Skeletal muscle tissue (tissue), 3 donors: ENCODE measurements at regions not wholly inside any gene's neighbourhood (a gene's known extent, or its start where the extent isn't known, plus 50 kb on each side); places are given as distances from the start of the nearest gene placed in this dataset.
"Not testable (repeated sequence)": the region's sequence is repeated elsewhere in the genome, so short reads cannot be mapped to it uniquely, and the experiment has no call there.

Experiments
- H3K27ac ChIP-seq: one replicate; pipeline ENCODE4 v1.7.0; 2013; ENCODE audit warnings: mild to moderate bottlenecking, low read depth, low read length, inconsistent platforms
- H3K27me3 ChIP-seq, 3 donors: one replicate each; pipeline ENCODE4 v1.7.0; 2013; ENCODE audit warnings: low read length in 3 of 3; ENCODE audit not compliant: control insufficient read depth in 3 of 3, insufficient read depth in 3 of 3
- H3K36me3 ChIP-seq, 3 donors: one replicate each; pipeline ENCODE4 v1.7.0; 2013; ENCODE audit warnings: low read length in 3 of 3; ENCODE audit not compliant: control insufficient read depth in 3 of 3, insufficient read depth in 3 of 3
- H3K4me1 ChIP-seq, 3 donors: one replicate each; pipeline ENCODE4 v1.7.0; 2013; ENCODE audit warnings: low read length in 3 of 3, mild to moderate bottlenecking in 3 of 3; ENCODE audit not compliant: control insufficient read depth in 3 of 3, insufficient read depth in 3 of 3
- H3K4me3 ChIP-seq, 3 donors: one replicate each; pipeline ENCODE4 v1.7.0; 2013; ENCODE audit warnings: low read length in 3 of 3
- H3K9ac ChIP-seq, 3 donors: one replicate each; pipeline ENCODE4 v1.7.0; 2013; ENCODE audit warnings: low read length in 3 of 3, mild to moderate bottlenecking in 3 of 3, moderate library complexity in 2 of 3, low read depth in 1 of 3
- H3K9me3 ChIP-seq, 3 donors: one replicate each; pipeline ENCODE4 v1.7.0; 2013; ENCODE audit warnings: low read length in 3 of 3; ENCODE audit not compliant: control insufficient read depth in 3 of 3
- donor health status: Osteomylitis.

GRCh38 chr12:124706363-124706762, 139.0 kb upstream of the NCOR2 start:
- Histone ChIP-seq H3K27me3 (no peaks in the 10 kb centered on the region), H3K9ac (no peak overlapping the region), H3K9me3 (peaks cover 0 to 5% (median 5%) of the 10 kb centered on the region in 3 donors), H3K4me1 (peaks cover under 1 to 5% (median 1%) of the 10 kb centered on the region in 3 donors), H3K4me3 (no peak overlapping the region), H3K36me3 (no peaks in the 10 kb centered on the region), H3K27ac (no peak overlapping the region)

DNA sequence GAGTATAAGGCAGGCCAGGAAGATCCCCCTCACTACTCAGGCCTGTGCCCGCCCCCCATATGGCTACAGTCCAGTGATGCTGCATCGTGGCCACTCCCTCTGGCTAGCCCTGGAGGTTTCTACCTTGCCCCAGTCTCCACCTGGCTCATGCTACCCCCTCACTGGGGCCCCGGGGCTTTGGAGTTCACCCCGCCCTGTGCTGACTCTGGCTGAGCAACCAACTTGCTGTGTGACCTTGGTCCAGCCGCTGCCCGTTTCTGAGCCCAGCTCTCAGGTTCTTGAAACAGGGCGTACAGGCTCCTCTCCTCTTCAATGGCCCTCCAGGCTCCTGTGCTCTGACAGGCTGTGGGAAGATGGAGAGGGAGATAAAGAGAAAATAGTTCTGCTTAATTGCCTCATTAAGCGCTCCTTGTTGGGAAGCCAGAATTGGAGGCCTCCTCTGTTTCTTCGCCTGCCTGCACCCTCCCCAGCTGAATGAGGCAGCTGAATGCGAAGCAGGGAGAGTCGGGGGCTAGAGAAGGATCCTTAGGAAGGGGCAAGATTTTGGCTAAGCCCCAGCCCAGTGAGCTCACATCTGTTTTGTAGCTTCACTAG, 138.2 kb upstream of the NCOR2 start:
- Histone ChIP-seq H3K4me1 (peaks cover 7 to 12% (median 9%) of the 10 kb centered on the region in 3 donors), H3K4me3 (no peak overlapping the region), H3K27me3 (no peaks in the 10 kb centered on the region), H3K9me3 (peaks cover 0 to 5% (median 5%) of the 10 kb centered on the region in 3 donors), H3K36me3 (no peaks in the 10 kb centered on the region), H3K27ac (no peak overlapping the region), H3K9ac (no peak overlapping the region)

- Histone ChIP-seq H3K4me3 (no peak overlapping the region), H3K27ac (no peak overlapping the region), H3K9me3 (peaks cover 0 to 5% (median 5%) of the 10 kb centered on the region in 3 donors), H3K9ac (no peak overlapping the region), H3K4me1 (peaks cover 8 to 13% (median 10%) of the 10 kb centered on the region in 3 donors), H3K36me3 (no peaks in the 10 kb centered on the region), H3K27me3 (no peaks in the 10 kb centered on the region)
These were observed 137.2 kb upstream of the NCOR2 start for GRCh38 chr12:124704619-124705018.

DNA sequence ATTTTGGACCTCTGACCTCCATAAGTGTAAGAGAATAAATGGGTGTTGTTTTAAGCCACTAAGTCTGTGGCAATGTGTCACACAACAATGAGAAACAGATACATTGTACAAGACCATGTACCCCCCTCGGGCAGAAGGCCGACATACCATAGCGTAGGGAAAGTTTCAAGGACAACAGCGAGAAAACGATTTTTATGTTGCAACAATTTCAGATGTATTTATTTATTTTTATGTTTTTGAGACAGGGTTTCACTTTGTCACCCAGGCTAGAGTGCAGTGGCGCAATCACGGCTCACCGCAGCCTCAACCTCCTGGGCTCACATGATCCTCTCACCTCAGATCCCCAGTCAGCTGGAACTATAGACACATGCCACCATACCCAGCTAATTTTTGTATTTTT, 136.4 kb upstream of the NCOR2 start:
- Histone ChIP-seq H3K4me3 (no peak overlapping the region), H3K9me3 (peaks cover 0 to 5% (median 5%) of the 10 kb centered on the region in 3 donors), H3K27me3 (no peaks in the 10 kb centered on the region), H3K27ac (no peak overlapping the region), H3K36me3 (no peaks in the 10 kb centered on the region), H3K9ac (no peak overlapping the region), H3K4me1 (peaks cover 8 to 11% (median 10%) of the 10 kb centered on the region in 3 donors)

GRCh38 chr12:124702736-124703135, 135.3 kb upstream of the NCOR2 start:
- Histone ChIP-seq H3K27me3 (no peaks in the 10 kb centered on the region), H3K4me3 (no peak overlapping the region), H3K4me1 (peaks cover 10 to 11% (median 10%) of the 10 kb centered on the region in 3 donors), H3K9me3 (peaks cover 0 to 4% (median 4%) of the 10 kb centered on the region in 3 donors), H3K27ac (no peak overlapping the region), H3K9ac (no peak overlapping the region), H3K36me3 (no peaks in the 10 kb centered on the region)

DNA sequence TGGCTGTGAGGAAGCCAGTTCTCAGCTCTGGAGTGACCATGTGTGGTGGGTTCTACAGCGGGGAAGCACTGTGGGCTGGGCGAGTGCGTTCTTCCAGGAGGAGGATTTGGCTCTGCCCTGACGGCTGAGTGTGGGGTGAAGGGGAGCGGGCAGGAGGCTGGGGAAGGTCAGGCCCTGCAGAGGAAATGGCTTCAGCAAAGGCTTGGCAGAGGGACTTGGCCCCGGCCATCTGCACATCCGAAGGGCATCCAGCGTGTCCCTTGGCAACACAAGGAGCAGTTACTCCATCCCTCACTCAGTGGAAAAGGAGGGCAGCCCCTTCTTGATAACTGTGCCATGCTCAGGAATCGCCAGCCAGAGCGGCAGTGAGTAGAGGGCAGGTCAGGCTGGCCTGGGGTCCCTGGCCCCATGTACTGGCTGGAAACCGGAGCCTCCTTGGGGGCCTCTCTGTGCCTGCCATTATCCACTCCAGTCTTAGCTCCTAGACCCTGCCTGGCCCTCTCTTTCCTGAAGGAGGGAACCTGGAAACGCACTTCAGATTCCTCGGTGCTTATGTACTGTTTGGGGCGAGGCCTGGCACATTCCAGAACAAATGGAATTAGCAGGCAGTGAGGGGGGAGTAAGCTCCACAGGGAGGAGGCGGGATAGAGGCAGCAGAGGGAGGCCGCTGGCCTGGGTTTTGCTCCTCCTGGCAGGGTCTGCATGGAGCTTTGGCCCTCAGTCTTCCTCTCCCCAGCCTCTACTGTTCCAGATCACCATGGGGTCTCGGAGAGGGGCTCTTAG, 133.6 kb upstream of the NCOR2 start:
- Histone ChIP-seq H3K36me3 (no peaks in the 10 kb centered on the region), H3K9me3 (no peaks in the 10 kb centered on the region), H3K9ac (peak overlapping the region in 1 of 3 donors; percentile 25), H3K4me1 (peaks cover 10 to 23% (median 13%) of the 10 kb centered on the region in 3 donors), H3K27ac (peak overlapping the region; percentile 30), H3K27me3 (no peaks in the 10 kb centered on the region), H3K4me3 (no peak overlapping the region)

GRCh38 chr12:124699909-124700308, 132.5 kb upstream of the NCOR2 start:
- no peak overlapping the region for H3K4me3 ChIP-seq
- no peak overlapping the region for H3K9ac ChIP-seq
- H3K36me3 ChIP-seq = no peaks in the 10 kb centered on the region
- peaks cover 10 to 26% (median 13%) of the 10 kb centered on the region in 3 donors for H3K4me1 ChIP-seq
- H3K27me3 ChIP-seq = no peaks in the 10 kb centered on the region
- H3K9me3 ChIP-seq = no peaks in the 10 kb centered on the region
- H3K27ac ChIP-seq = no peak overlapping the region

DNA sequence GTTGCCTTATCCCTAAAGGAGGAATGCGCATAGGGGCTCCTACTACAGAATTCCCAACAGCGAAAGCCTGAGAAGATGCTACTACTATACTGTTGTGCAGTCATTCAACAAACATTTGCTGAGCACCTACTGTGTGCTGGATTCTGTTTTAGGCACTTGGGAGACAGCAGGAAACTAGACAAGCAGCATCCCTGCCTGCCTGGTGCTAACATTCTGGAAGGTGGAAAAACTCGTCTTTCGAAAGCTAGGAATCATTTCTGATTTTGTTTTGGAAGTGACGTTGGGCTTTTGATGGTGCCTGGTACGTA, 131.5 kb upstream of the NCOR2 start:
- H3K4me1 ChIP-seq = peaks cover 10 to 32% (median 13%) of the 10 kb centered on the region in 3 donors
- H3K9ac ChIP-seq = no peak overlapping the region
- no peak overlapping the region for H3K4me3 ChIP-seq
- no peaks in the 10 kb centered on the region for H3K9me3 ChIP-seq
- H3K27me3 ChIP-seq = no peaks in the 10 kb centered on the region
- no peaks in the 10 kb centered on the region for H3K36me3 ChIP-seq
- H3K27ac ChIP-seq = peak overlapping the region; percentile 68

GRCh38 chr12:124698211-124698997, 131.0 kb upstream of the NCOR2 start:
- Histone ChIP-seq H3K4me3 (no peak overlapping the region), H3K27ac (peak overlapping the region; percentile 68), H3K36me3 (no peaks in the 10 kb centered on the region), H3K9me3 (no peaks in the 10 kb centered on the region), H3K4me1 (peaks cover 10 to 32% (median 13%) of the 10 kb centered on the region in 3 donors), H3K27me3 (no peaks in the 10 kb centered on the region), H3K9ac (no peak overlapping the region)

DNA sequence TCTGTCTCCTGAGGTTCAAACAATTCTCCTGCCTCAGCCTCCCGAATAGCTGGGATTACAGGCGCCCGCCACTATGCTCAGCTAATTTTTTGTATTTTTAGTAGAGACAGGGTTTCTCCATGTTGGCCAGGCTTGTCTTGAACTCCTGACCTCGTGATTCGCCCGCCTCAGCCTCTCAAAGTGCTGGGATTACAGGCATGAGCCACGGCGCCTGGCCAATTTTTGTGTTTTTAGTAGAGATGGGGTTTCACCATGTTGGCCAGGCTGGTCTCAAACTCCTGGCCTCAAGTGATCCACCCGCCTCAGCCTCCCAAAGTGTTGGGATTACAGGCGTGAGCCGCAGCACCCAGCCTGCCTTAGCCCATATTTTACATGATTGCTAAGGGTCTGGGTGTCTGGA, 130.3 kb upstream of the NCOR2 start:
- H3K27me3 ChIP-seq, H3K9me3 ChIP-seq, H3K36me3 ChIP-seq, H3K27ac ChIP-seq, H3K4me3 ChIP-seq, H3K9ac ChIP-seq: not testable (repeated sequence)
- peaks cover 10 to 32% (median 13%) of the 10 kb centered on the region in 3 donors for H3K4me1 ChIP-seq
